H1 (cell line): ENCODE measurements at regions not wholly inside any gene's neighbourhood (a gene's known extent, or its start where the extent isn't known, plus 50 kb on each side); places are given as distances from the start of the nearest gene placed in this dataset.

Experiments
- CTCF ChIA-PET: fragments of 300-600 bp; sonication (Branson Sonifier 250); formaldehyde crosslinking; loops from one replicate; lab custom pipeline; 2021; ENCODE audit not compliant: partially characterized antibody; lab: Charles Lee
- POLR2A ChIA-PET: fragments of 300-600 bp; sonication (Branson Sonifier 250); formaldehyde crosslinking; loops from one replicate; lab custom pipeline; 2021; ENCODE audit warnings: inconsistent platforms; ENCODE audit not compliant: partially characterized antibody; lab: Charles Lee
- DNase-seq, 2 experiments: peaks; one replicate each; pipeline versions ENCODE4 v3.0.0 to v3.0.0-alpha.2; 2010 to 2022; ENCODE audit warnings: low spot score in 2 of 2, low read depth in 1 of 2, mixed read lengths in 1 of 2
- FAIRE-seq: peaks from 2 replicates; lab custom pipeline; 2011; peaks lifted over from hg19 to GRCh38; lab: Jason Lieb, UNC
- H2AFZ ChIP-seq: 2 replicates; pipeline ENCODE4 v1.8.1; 2012; ENCODE audit warnings: low read length, inconsistent platforms
- H2AK5ac ChIP-seq: 2 replicates; pipeline ENCODE4 v1.6.1; 2013; ENCODE audit warnings: low read depth, low read length
- H2BK120ac ChIP-seq: replicated peaks from 2 replicates; pipeline ENCODE3; 2013; ENCODE audit warnings: low read depth, low read length, inconsistent platforms
- H2BK12ac ChIP-seq: 2 replicates; pipeline ENCODE4 v1.6.1; 2013; ENCODE audit warnings: low read depth, low read length
- H2BK15ac ChIP-seq: 2 replicates; pipeline ENCODE4 v1.6.1; 2013; ENCODE audit warnings: low read length
- H2BK20ac ChIP-seq: 2 replicates; pipeline ENCODE4 v1.6.1; 2013; ENCODE audit warnings: low read length
- H2BK5ac ChIP-seq: 2 replicates; pipeline ENCODE4 v1.6.1; 2013; ENCODE audit warnings: low read depth, low read length
- H3K14ac ChIP-seq: 2 replicates; pipeline ENCODE4 v1.6.1; 2013; ENCODE audit warnings: inconsistent platforms; ENCODE audit not compliant: insufficient read length
- H3K18ac ChIP-seq: 2 replicates; pipeline ENCODE4 v1.6.1; 2013; ENCODE audit warnings: low read length; ENCODE audit errors: extremely low read depth
- H3K23ac ChIP-seq: 2 replicates; pipeline ENCODE4 v1.6.1; 2013; ENCODE audit warnings: inconsistent platforms; ENCODE audit not compliant: insufficient read length
- H3K23me2 ChIP-seq: 2 replicates; pipeline ENCODE4 v1.6.1; 2013; ENCODE audit warnings: low read depth, low read length
- H3K27ac ChIP-seq: 2 replicates; pipeline ENCODE4 v1.6.1; 2011; ENCODE audit warnings: low read depth, low read length, inconsistent platforms
- H3K27me3 ChIP-seq, 4 experiments: replicated peaks in 1 of 4; 1 replicate in 1 of 4; 2 replicates in 3 of 4; pipeline versions ENCODE4 v1.6.1 to v1.8.1; 2011 to 2013; ENCODE audit warnings: low read length in 3 of 4, mild to moderate bottlenecking in 3 of 4, inconsistent platforms in 2 of 4, mixed read lengths in 2 of 4, moderate library complexity in 1 of 4; ENCODE audit not compliant: control insufficient read depth in 3 of 4, insufficient read depth in 3 of 4; ENCODE audit errors: extremely low read depth in 1 of 4
- H3K36me3 ChIP-seq, 4 experiments: 2 replicates each; pipeline versions ENCODE4 v1.6.1 to v1.8.1; 2011 to 2013; ENCODE audit warnings: mild to moderate bottlenecking in 4 of 4, low read length in 3 of 4, moderate library complexity in 2 of 4, control low read depth in 1 of 4, inconsistent platforms in 1 of 4; ENCODE audit not compliant: insufficient read depth in 4 of 4, control insufficient read depth in 2 of 4
- H3K4ac ChIP-seq: replicated peaks from 2 replicates; pipeline ENCODE3; 2013; ENCODE audit warnings: low read length, low read depth, mixed read lengths, inconsistent platforms; ENCODE audit not compliant: insufficient read length
- H3K4me1 ChIP-seq, 4 experiments: replicated peaks in 1 of 4; 1 replicate in 1 of 4; 2 replicates in 3 of 4; pipeline versions ENCODE4 v1.6.1 to v1.8.1; 2011 to 2013; ENCODE audit warnings: low read length in 3 of 4, inconsistent platforms in 2 of 4, mixed read lengths in 1 of 4; ENCODE audit not compliant: insufficient read depth in 4 of 4, control insufficient read depth in 3 of 4
- H3K4me2 ChIP-seq, 2 experiments: 2 replicates each; pipeline versions ENCODE4 v1.6.1 to v1.8.1; 2011 to 2013; ENCODE audit warnings: low read depth in 2 of 2, low read length in 2 of 2, control low read depth in 1 of 2, inconsistent platforms in 1 of 2, mild to moderate bottlenecking in 1 of 2; ENCODE audit not compliant: insufficient read depth in 1 of 2
- H3K4me3 ChIP-seq, 4 experiments: fragments of 200-600, 300-600 bp in 1 of 4; sonication (generic), shearing (Covaris generic), sonication (Bioruptor Twin) in 1 of 4; 2 replicates each; pipeline versions ENCODE4 v1.5.1 to v1.8.1; 2011 to 2016; ENCODE audit warnings: low read length in 4 of 4, low read depth in 3 of 4, control low read depth in 2 of 4, inconsistent platforms in 2 of 4, mild to moderate bottlenecking in 2 of 4, mixed read lengths in 1 of 4, moderate library complexity in 1 of 4; ENCODE audit not compliant: insufficient read depth in 2 of 4; ENCODE audit errors: extremely low read depth in 1 of 4
- H3K56ac ChIP-seq: replicated peaks from 2 replicates; pipeline ENCODE3; 2013; ENCODE audit warnings: low read depth, mild to moderate bottlenecking, mixed read lengths, low read length, inconsistent platforms; ENCODE audit not compliant: insufficient read length
- H3K79me1 ChIP-seq: 2 replicates; pipeline ENCODE4 v1.6.1; 2013; ENCODE audit warnings: low read depth, low read length, control low read depth
- H3K79me2 ChIP-seq, 2 experiments: 2 replicates each; pipeline versions ENCODE4 v1.6.1 to v1.8.1; 2012 to 2013; ENCODE audit warnings: low read length in 2 of 2, mild to moderate bottlenecking in 2 of 2, inconsistent platforms in 1 of 2; ENCODE audit not compliant: insufficient read depth in 2 of 2, control insufficient read depth in 1 of 2
- H3K9ac ChIP-seq, 4 experiments: replicated peaks in 1 of 4; 1 replicate in 1 of 4; 2 replicates in 3 of 4; pipeline versions ENCODE4 v1.6.1 to v1.8.1; 2011 to 2013; ENCODE audit warnings: low read depth in 3 of 4, low read length in 3 of 4, control low read depth in 2 of 4, mild to moderate bottlenecking in 2 of 4, moderate library complexity in 2 of 4, inconsistent platforms in 1 of 4; ENCODE audit errors: extremely low read depth in 1 of 4
- H3K9me3 ChIP-seq, 2 experiments: 2 replicates each; pipeline versions ENCODE4 v1.6.1 to v1.8.1; 2012 to 2013; ENCODE audit warnings: mild to moderate bottlenecking in 2 of 2, moderate library complexity in 2 of 2, control low read depth in 1 of 2, inconsistent platforms in 1 of 2, low read depth in 1 of 2, low read length in 1 of 2, mixed read lengths in 1 of 2; ENCODE audit not compliant: insufficient read depth in 2 of 2
- H4K20me1 ChIP-seq, 2 experiments: replicated peaks in 1 of 2; 2 replicates each; pipeline versions ENCODE3 to v1.8.1; 2011 to 2013; ENCODE audit warnings: inconsistent platforms in 2 of 2, low read length in 2 of 2, mild to moderate bottlenecking in 1 of 2; ENCODE audit not compliant: insufficient read depth in 2 of 2, control insufficient read depth in 1 of 2
- H4K5ac ChIP-seq: 2 replicates; pipeline ENCODE4 v1.6.1; 2013; ENCODE audit warnings: low read length, low read depth, mixed read lengths, inconsistent platforms; ENCODE audit not compliant: insufficient read length
- H4K8ac ChIP-seq: 2 replicates; pipeline ENCODE4 v1.8.0; 2013; ENCODE audit warnings: mild to moderate bottlenecking, moderate library complexity, low read length, inconsistent platforms; ENCODE audit not compliant: insufficient read depth; ENCODE audit errors: extremely low read depth
- H4K91ac ChIP-seq: replicated peaks from 2 replicates; pipeline ENCODE3; 2013; ENCODE audit warnings: low read length, mixed read lengths, inconsistent platforms; ENCODE audit not compliant: insufficient read length
- EGR1 ChIP-seq: IDR thresholded peaks from 2 replicates; pipeline ENCODE4 v1.6.1; 2011; ENCODE audit warnings: low read depth, low read length, borderline replicate concordance
- EP300 ChIP-seq, 2 experiments: IDR thresholded peaks; 1 replicate in 1 of 2; 2 replicates in 1 of 2; pipeline ENCODE4 v1.6.1; 2011 to 2012; ENCODE audit warnings: low read depth in 2 of 2, low read length in 2 of 2, mild to moderate bottlenecking in 2 of 2, borderline replicate concordance in 1 of 2, inconsistent platforms in 1 of 2, moderate library complexity in 1 of 2
- GTF2F1 ChIP-seq: IDR thresholded peaks from 2 replicates; pipeline ENCODE4 v1.6.1; 2012; ENCODE audit warnings: low read depth, low read length, improper control_type of control experiment, borderline replicate concordance
- HDAC2 ChIP-seq, 2 experiments: fragments of 300-600 bp in 1 of 2; sonication (generic) in 1 of 2; IDR thresholded peaks; 2 replicates each; pipeline ENCODE4 v1.6.1; 2011 to 2012; ENCODE audit warnings: low read depth in 2 of 2, low read length in 2 of 2, mild to moderate bottlenecking in 2 of 2, moderate library complexity in 2 of 2, borderline replicate concordance in 1 of 2, inconsistent platforms in 1 of 2
- HDAC6 ChIP-seq: IDR thresholded peaks from one replicate; pipeline ENCODE4 v1.7.1; 2012; ENCODE audit warnings: low read depth, mild to moderate bottlenecking, inconsistent platforms, low read length, moderate library complexity
- KDM5A ChIP-seq: fragments of 200-600 bp; IDR thresholded peaks from 2 replicates; pipeline ENCODE4 v1.7.1; 2012; ENCODE audit warnings: mild to moderate bottlenecking, low read length, inconsistent platforms, mixed read lengths
- NANOG ChIP-seq: IDR thresholded peaks from 2 replicates; pipeline ENCODE4 v1.6.1; 2011; ENCODE audit warnings: low read length, low read depth, mild to moderate bottlenecking, inconsistent platforms; ENCODE audit not compliant: insufficient read depth, poor library complexity, severe bottlenecking
- POLR2AphosphoS5 ChIP-seq: IDR thresholded peaks from 2 replicates; pipeline ENCODE4 v1.6.1; 2011; ENCODE audit warnings: low read depth, low read length
- RBBP5 ChIP-seq: IDR thresholded peaks from 2 replicates; pipeline ENCODE4 v1.7.1; 2012; ENCODE audit warnings: low read depth, mild to moderate bottlenecking, inconsistent platforms, low read length, moderate library complexity, borderline replicate concordance
- RXRA ChIP-seq: IDR thresholded peaks from 2 replicates; pipeline ENCODE4 v1.6.1; 2011; ENCODE audit warnings: low read depth, mild to moderate bottlenecking, low read length, moderate library complexity; ENCODE audit not compliant: insufficient read depth
- SIN3A ChIP-seq, 2 experiments: IDR thresholded peaks in 1 of 2; conservative IDR thresholded peaks in 1 of 2; 2 replicates each; pipeline ENCODE4 v1.6.1; 2011 to 2012; ENCODE audit warnings: low read length in 2 of 2, improper control_type of control experiment in 1 of 2, low read depth in 1 of 2, mild to moderate bottlenecking in 1 of 2
- SP1 ChIP-seq: IDR thresholded peaks from 2 replicates; pipeline ENCODE4 v1.6.1; 2011; ENCODE audit warnings: low read depth, low read length
- SP2 ChIP-seq: IDR thresholded peaks from 2 replicates; pipeline ENCODE4 v1.6.1; 2012; ENCODE audit warnings: mild to moderate bottlenecking, low read length, inconsistent platforms
- WGBS, 2 experiments: shearing (Covaris generic) in 1 of 2; methylation state at CpG; one replicate each; pipeline versions ENCODE4 v1.1.6 to v1.1.7; 2013 to 2015; ENCODE audit warnings: low lambda C conversion rate in 2 of 2, mixed read lengths in 2 of 2, inconsistent platforms in 1 of 2, low coverage in 1 of 2, missing lambda C conversion rate in 1 of 2; ENCODE audit not compliant: insufficient replicate concordance in 2 of 2, insufficient coverage in 1 of 2, insufficient read length in 1 of 2; ENCODE audit errors: extremely low coverage in 1 of 2, missing lambda C conversion rate in 1 of 2; 5-methylcytosine and 5-hydroxymethylcytosine counted together
- TF ChIP-seq, protein P1 (sequence below): IDR thresholded peaks from 2 replicates; pipeline ENCODE4 v1.6.1; 2011; ENCODE audit warnings: low read depth, mild to moderate bottlenecking, low read length; ENCODE audit not compliant: insufficient read depth

DNA sequence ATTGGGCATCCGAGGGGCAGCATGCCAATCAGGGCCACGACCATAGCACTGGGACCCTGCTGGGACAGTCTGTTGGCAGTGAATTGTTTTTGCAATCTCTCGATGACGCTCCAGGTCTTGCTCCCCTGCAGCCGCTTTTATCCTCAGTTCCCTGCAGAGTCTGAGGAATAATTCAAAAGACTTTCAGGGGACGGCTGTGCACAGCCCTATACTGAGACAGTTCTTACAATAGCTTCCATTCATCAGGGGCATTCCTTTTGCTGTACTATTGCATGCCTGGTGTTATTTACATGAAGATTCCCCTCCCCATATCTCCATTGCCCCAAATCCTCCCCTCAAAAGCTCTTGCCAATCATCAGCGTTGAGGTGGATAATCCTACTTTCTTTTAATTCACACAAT is 163.3 kb upstream of the WWC1 start:
- ChIA-PET CTCF (interaction anchor here (0.5 to 2.3 kb wide), 5 partner anchors 14 to 359 kb away, joined by 3 to 13 read pairs (median 4); no protein-coding TSS in a partner anchor), POLR2A (no interaction called here)
- Histone ChIP-seq H3K4me3 (no peak overlapping the region), H2AK5ac (no peak overlapping the region), H3K56ac (no peak overlapping the region), H3K4me2 (no peak overlapping the region), H3K27me3 (no peaks in the 10 kb centered on the region), H2BK5ac (no peak overlapping the region), H3K18ac (no peak overlapping the region), H3K36me3 (no peaks in the 10 kb centered on the region), H2AFZ (no peak overlapping the region), H3K4me1 (peaks cover 0 to 6% (median 2%) of the 10 kb centered on the region in 4 experiments; a peak in 1 of 7 replicates), H3K79me1 (no peaks in the 10 kb centered on the region), H3K27ac (no peak overlapping the region), H4K5ac (no peak overlapping the region), H4K20me1 (no peaks in the 10 kb centered on the region), H4K91ac (no peak overlapping the region), H3K23ac (no peak overlapping the region), H4K8ac (no peak overlapping the region), H3K4ac (no peak overlapping the region), H3K9ac (no peak overlapping the region), H3K14ac (no peak overlapping the region), H2BK15ac (no peak overlapping the region), H2BK120ac (no peak overlapping the region), H3K9me3 (no peaks in the 10 kb centered on the region), H2BK12ac (no peak overlapping the region), H2BK20ac (no peak overlapping the region), H3K23me2 (no peaks in the 10 kb centered on the region), H3K79me2 (no peaks in the 10 kb centered on the region)
- FAIRE-seq (no peak), DNase-seq (no peak)
- 86% methylated on average over 7 of the region's 7 CpGs; no CpG with 5 or more reads in 1 of the 2 experiments for WGBS, 2 experiments
- TF ChIP-seq EGR1 (no peak), RXRA (no peak), SP1 (no peak), GTF2F1 (no peak), SP2 (no peak), EP300 (IDR thresholded peaks at IDR 0.05; ENCODE audit: borderline replicate concordance in 1 of 2, low read depth in 2 of 2, low read length in 2 of 2) (no peak), KDM5A (no peak), RBBP5 (no peak), SIN3A (conservative IDR thresholded peaks at IDR 0.05 in 1 of 2, IDR thresholded peaks at IDR 0.05 in 1 of 2; ENCODE audit: low read depth in 1 of 2, low read length in 2 of 2) (no peak), HDAC2 (IDR thresholded peaks at IDR 0.05; ENCODE audit: borderline replicate concordance in 1 of 2, low read depth in 2 of 2, low read length in 2 of 2) (no peak), POLR2AphosphoS5 (no peak), NANOG (no peak), HDAC6 (no peak)
- TF ChIP-seq, protein P1, sequence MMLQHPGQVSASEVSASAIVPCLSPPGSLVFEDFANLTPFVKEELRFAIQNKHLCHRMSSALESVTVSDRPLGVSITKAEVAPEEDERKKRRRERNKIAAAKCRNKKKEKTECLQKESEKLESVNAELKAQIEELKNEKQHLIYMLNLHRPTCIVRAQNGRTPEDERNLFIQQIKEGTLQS, result no peak
